COLO668 (cell line): ENCODE measurements at regions not wholly inside any gene's neighbourhood (a gene's known extent, or its start where the extent isn't known, plus 50 kb on each side); places are given as distances from the start of the nearest gene placed in this dataset.

Experiments used
- DNase-seq: peaks from one replicate; lab custom pipeline; 2025; ENCODE audit not compliant: unreplicated experiment; lab: John Stamatoyannopoulos, UW

DNA sequence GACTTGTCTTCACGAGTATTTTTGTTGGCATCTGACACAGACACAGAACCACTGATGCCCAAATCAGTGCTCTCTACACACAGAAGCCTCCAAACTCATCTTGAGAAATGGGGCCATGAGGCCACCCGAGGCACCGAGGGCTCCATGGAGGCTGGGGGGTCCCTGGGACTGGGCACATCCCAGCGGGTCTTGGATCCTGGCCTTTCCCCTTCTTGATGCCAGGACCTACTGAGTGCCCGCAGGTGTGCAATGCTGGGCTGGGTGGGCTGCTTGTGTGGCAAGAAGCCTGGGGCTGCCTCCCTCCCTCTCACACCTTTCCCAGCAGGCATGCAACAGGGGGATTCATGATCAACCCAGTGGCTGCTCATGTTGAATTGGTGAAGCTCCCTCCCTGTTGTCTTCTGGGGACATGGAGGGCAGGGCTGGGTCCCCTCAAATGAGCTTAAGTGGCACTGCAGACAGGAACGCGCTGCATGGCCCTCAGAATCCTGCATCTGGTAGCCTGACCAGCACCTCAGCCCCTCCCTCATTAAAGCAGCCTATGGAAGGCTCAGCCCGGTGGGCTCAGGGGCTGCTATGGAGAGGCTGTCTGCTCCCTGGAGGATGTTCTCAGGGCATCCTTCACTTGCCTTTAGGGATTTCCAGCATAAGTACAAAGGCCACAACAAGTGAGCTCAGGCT is 63.7 kb upstream of the SIMC1 start:
- DNase-seq: no peak

DNA sequence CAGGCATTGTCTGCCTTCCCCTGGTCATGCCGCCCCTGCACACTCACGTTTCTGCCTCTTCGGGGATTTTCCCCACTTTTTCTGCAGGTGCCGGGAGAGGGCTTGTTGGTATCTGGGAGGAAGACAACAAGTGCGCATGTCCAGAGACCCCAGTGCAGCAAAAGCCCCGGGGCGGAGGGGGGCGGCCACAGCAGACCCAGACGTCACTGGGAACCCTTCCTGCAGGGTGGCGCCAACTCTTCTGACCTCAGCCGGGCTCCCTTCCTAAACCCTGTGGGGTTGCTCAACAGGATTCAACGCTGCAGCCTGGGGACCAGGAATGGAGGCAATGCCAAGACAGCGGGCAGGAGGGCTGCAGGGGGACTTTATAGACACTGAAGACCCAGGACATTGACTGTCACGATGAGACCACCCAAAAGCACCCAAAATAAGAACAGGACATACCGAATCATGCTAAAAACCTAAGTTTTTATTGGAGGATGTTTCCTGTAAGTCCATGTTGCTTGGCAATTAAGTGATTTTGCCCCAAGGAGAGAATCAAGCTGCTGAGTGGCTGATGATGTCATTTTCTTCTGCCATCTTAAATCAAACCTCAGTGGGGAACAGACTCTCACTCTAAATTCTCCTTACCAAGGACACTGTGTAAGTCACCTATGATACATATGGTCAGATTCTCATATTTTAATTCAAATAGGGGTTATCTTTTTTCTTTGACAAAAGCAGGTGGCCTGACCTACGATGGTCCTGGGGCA is 62.9 kb upstream of the SIMC1 start:
- DNase-seq: no peak

DNA sequence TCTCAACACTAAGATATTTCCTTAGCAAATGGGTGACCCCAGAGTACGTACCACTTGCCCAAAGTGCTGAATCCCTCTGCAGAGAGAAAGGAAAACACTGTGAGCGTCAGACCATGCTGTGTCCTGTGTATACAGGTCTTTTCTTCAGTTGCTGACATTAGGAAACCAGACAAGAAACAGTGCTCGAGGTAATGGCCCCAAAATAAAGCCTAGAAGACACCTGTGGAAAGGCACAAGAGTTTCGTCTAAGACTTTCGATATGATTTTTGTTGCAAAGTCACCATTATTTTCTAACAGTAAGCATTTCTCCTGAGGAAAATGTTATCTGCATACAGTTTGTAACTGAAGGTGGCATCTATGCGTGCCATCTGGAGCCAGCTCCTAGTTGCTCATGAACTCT is 62.0 kb upstream of the SIMC1 start:
- no peak for DNase-seq

DNA sequence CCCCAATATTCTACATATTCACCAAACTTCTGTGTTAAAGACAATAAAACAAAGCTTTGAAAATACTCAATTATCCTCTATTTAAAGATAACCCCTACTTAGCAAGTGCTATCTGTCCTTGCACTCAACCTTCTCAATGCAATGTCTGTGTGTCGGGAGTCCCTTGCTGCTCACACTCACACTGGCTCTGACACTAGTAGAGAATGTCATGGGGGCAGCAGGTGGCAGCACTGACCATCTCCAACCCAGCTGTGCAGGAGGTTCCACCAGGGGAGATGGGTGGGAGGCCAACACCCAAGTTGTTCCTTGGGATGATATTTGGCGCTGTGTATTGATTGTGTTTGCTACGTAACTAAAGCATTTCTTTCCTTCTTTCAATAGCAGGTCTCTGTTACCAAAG is 59.4 kb upstream of the SIMC1 start:
- peak; percentile 5 for DNase-seq

DNA sequence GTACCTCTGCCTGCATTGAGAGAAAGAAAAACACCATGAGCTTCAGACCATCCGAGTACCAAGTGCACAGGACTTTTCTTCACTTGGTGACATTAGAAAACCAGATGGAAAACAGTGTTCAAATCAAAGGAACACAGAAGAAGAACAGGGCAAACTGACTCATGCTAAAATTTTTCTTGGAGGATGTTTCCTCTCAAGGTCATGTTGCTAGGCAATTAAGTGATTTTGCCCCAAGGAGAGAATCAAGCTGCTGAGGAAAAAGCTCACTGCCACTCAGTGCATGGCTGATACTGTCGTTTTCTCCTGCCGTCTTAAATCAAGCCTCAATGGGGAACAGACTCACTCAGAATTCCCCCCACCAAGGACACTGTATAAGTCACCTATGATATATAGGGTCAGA is 57.9 kb upstream of the SIMC1 start:
- no peak for DNase-seq

DNA sequence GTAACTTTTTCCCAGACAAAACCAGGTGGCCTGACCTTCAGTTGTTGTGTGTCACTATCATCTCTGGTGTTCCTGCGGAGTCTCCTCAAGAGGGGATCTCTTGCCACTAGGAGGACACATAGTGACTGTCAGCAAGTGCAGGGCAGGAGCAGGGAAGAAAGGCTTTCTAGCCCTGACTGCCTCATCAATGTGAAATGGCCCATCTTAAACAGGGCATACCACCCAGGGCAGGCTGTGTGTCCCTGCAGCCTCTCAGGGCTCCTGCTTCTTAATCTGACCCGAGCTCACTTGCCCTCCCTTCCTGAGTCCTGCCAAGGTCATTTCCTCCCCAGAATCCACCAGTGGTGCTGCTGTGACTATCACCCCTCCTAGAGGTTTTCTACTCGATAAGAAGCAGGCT is 57.4 kb upstream of the SIMC1 start:
- DNase-seq: no peak

DNA sequence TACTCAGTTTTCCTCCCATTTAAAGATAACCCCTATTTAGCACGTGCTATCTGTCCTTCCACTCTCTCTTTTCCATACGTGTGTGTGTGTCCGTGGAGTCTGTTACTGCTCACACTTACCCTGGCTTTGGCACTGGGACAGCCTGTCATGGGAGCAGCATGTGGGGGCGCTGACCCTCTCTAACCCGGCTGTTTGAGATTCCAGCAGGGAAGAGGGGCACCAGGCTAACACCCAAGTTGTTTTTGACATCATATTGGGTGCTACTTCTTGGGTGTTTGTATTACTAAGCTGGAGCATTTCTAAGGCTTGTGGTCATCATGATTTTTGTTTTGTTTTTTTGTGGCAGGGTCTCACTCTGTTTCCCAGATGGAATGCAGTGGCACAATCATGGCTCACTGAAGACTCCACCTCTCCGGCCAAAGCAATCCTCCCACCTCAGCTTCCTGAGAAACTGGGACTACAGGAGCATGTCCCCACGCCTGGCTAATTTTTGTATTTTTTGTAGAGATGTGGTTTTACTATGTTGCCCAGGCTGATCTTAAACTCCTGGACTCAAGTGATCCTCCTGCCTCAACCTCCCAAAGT is 56.9 kb upstream of the SIMC1 start:
- DNase-seq: no peak

DNA sequence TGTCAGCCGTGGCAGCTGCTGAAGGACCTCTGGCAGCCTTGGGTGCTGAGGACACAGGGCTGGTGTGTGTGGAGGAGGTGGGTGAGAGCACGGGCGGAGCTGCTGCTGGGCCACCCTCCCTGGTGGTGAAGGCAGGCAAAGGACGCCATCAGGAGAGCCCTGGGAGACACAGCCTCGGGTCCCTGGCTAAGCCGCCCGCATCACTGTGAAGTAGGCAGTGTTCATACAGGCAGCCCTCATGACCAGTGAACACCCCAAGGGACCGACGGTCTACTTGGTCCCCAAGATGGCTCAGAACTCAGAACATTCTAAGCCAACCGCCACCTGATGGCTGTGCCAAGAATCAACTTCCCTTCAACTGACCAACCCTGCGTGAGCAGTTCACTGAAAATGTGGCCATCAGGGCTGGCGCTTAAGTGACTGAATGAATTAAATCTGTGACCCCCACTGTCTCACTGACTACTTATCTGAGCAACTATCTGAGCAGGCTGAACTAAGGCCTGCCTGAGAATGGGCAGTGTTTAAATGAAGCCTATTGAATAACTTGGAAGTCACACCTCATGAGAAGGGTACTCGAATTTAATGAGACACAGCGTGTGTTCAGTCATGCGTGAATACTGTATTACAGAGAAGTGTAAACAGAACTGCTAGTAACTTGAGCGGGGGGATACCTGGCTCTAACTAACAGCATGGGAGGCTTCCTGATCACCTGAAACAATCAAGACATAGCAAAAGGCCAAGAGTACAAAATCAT is 54.7 kb upstream of the SIMC1 start:
- DNase-seq: peak; percentile 68

DNA sequence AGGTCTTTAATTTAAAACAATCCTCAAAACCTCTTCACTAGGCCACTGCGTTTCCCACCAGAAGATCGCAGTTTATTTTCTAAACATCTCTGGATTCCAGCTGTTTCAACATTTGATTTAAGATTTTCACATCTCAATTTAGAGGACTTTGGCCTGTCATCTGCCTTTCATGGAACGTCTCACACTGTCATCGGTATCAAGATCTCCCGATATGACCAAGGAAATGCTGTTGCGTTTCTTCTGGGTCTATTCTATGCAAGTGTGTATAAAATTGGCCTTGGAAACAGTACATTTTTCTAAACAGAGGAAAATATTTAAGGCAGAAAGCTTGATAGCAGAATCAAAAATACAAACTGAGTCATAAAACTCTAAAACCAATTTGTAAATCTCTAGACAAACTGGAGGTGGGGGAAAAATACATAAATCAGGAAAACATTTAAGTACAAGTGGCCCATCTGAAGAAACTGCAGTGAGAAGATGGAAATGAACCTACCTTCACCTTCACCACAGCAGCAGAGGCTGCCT is 53.6 kb upstream of the SIMC1 start:
- DNase-seq: no peak

DNA sequence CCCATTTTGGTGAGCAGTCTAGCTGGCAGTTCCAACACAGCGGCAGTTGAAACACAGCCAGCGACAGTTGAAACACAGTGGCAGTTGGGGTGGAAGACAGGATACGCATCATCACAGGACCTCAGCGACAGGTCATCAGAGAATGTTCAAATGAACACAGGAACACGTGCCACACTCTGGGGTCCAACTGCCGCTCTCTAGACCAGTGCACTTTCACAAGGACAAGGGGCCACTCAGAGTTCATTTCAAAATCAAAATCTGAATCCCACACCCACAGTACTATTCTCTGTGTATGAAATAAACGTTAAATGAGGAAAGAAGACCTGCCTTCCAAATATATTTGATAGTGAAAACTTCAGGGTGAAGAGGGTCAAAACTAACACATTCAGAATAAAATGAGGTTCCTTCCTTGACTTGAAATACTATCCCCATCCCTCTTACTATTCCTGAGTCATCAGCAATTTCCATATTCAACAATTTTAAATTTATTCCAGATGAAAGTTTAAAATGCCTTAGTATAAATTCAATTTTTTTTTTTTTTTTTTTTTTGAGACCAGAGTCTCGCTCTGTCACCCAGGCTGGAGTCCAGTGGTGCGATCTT is 53.0 kb upstream of the SIMC1 start:
- DNase-seq: no peak

DNA sequence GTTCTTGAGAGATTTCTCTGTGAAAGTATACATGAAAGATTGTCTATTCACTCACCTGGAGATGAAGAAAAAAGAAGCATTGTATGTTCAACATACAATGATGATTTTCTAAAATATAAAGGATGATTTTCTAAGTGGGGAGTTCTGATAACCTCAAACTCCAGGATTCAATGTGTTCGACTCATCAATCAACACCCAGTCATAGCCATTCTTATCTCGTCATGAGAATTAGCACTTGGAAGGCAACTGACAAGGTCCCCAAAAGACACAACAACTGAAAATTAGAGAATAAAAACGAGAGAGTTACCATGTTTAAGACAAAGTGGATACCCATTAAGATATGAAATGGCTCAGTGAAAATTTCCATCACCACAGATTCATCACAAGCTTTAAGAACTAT is 52.1 kb upstream of the SIMC1 start:
- no peak for DNase-seq

DNA sequence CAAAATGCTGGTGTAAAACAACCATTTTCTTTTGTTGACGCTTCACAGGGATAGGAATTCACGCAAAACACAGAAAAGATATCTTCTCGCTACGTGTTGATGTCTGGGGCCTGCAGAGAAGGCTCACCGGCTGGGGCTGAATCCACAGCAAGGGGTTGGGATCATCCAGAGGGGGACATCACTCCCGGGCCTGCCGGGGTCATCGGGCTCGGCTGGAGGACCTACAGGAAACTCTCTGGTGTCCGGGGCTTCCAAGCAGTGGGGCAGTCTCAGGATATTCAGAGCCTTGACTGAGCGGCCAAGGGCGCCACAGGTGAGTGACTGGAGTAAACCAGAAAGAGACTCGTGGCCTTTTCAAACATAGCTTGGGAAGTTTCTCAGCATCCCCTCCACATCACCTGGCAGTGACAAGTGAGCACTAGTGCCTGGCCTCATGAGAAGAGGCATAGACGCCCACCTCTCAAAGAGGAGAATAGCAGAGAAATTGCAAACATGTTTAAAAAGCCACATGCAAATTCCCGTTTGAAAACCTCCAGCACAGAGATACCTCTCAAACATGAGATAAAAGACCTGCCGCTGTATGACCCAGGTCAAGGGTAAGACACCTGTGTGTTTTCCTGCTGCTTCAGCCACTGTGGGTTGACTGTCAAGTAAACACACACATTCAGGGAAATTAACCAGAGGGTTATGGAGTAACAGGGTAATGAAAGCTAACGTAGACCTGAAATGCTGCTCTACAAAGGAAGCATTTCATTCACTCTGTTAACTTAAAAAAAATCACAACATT is 50.8 kb upstream of the SIMC1 start:
- no peak for DNase-seq

DNA sequence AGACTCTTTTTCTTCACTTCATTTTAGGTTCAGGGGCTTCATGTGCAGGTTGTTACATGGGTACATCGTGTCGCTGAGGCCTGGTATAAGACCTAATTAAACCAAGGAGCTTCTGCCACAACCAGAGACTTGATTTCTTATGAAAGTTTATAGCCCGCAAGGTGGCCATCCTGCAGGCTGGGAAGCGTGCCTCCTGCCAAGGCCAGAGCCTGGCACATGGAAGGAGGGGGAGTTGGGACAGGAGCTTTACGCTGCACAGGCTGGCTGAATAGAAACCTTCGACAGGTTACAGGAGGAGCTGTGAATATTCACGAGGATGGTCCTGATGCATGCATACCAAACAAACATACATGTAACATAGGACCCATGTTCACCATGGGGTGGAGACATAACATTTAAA is 50.1 kb upstream of the SIMC1 start:
- DNase-seq: no peak
